ENCODE measurements at regions not wholly inside any gene's neighbourhood (a gene's known extent, or its start where the extent isn't known, plus 50 kb on each side); places are given as distances from the start of the nearest gene placed in this dataset.

- DNase-seq (no peak), ATAC-seq (ENCODE audit: insufficient read depth, low FRiP score) (no peak)
Observed at GRCh38 chrX:81875800-81876199, 673.9 kb downstream of the SH3BGRL start.

DNA sequence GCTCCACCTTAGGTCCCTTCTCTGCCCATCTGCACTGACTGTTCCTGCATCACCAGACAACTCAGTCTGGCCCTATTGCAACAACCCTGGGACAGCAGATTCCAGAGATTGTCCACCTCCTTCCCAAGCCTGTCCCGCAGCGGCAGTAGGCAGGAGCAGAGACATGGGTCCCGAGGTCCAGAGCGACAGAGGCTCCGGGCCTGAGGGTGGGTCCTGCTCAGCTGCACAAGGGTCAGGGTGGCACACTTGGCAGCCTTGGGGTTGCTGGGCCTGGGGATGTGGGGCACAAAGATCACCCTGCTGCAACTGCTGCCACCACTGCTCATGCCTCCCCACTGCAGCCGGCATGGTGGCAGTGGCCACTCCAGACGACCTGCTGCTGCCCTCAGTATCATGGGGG is 674.5 kb downstream of the SH3BGRL start:
- DNase-seq: no peak
- no peak for ATAC-seq (ENCODE audit: insufficient read depth, low FRiP score)
- Histone ChIP-seq H3K9me3 (ENCODE audit: control insufficient read depth in 4 of 4, insufficient read depth in 3 of 4, low read length in 3 of 4) (peaks cover 0 to 29% (median 7%) of the 10 kb centered on the region in 4 donors), H3K9ac (ENCODE audit: insufficient read depth in 1 of 2, low read length in 2 of 2) (no peak overlapping the region), H3K4me1 (ENCODE audit: control insufficient read depth in 5 of 5, insufficient read depth in 5 of 5, low read length in 5 of 5) (no peaks in the 10 kb centered on the region), H3K27me3 (ENCODE audit: control insufficient read depth in 3 of 3, insufficient read depth in 3 of 3, low read length in 2 of 3) (no peaks in the 10 kb centered on the region), H3K27ac (ENCODE audit: low read depth in 1 of 2, low read length in 1 of 2) (no peak overlapping the region), H3K36me3 (ENCODE audit: control insufficient read depth in 4 of 4, insufficient read depth in 4 of 4, low read length in 4 of 4) (no peaks in the 10 kb centered on the region), H3K4me3 (no peak overlapping the region)
- WGBS, 2 donors: 87 to 97% methylated on average over 7 of the region's 7 CpGs
- TF ChIP-seq, protein P1, sequence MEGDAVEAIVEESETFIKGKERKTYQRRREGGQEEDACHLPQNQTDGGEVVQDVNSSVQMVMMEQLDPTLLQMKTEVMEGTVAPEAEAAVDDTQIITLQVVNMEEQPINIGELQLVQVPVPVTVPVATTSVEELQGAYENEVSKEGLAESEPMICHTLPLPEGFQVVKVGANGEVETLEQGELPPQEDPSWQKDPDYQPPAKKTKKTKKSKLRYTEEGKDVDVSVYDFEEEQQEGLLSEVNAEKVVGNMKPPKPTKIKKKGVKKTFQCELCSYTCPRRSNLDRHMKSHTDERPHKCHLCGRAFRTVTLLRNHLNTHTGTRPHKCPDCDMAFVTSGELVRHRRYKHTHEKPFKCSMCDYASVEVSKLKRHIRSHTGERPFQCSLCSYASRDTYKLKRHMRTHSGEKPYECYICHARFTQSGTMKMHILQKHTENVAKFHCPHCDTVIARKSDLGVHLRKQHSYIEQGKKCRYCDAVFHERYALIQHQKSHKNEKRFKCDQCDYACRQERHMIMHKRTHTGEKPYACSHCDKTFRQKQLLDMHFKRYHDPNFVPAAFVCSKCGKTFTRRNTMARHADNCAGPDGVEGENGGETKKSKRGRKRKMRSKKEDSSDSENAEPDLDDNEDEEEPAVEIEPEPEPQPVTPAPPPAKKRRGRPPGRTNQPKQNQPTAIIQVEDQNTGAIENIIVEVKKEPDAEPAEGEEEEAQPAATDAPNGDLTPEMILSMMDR (IDR thresholded peaks at IDR 0.05; ENCODE audit: control extremely low read depth, extremely low read depth): no peak

More at GRCh38 chrX:81875800-81876199, 673.9 kb downstream of the SH3BGRL start:
- Histone ChIP-seq H3K27ac (ENCODE audit: low read depth in 1 of 2, low read length in 1 of 2) (no peak overlapping the region), H3K27me3 (ENCODE audit: control insufficient read depth in 3 of 3, insufficient read depth in 3 of 3, low read length in 2 of 3) (no peaks in the 10 kb centered on the region), H3K36me3 (ENCODE audit: control insufficient read depth in 4 of 4, insufficient read depth in 4 of 4, low read length in 4 of 4) (no peaks in the 10 kb centered on the region), H3K9ac (ENCODE audit: insufficient read depth in 1 of 2, low read length in 2 of 2) (no peak overlapping the region), H3K4me1 (ENCODE audit: control insufficient read depth in 5 of 5, insufficient read depth in 5 of 5, low read length in 5 of 5) (no peaks in the 10 kb centered on the region), H3K4me3 (no peak overlapping the region), H3K9me3 (ENCODE audit: control insufficient read depth in 4 of 4, insufficient read depth in 3 of 4, low read length in 3 of 4) (peaks cover 0 to 29% (median 7%) of the 10 kb centered on the region in 4 donors)
- 80 to 89% methylated on average over 1 of the region's 1 CpG for WGBS, 2 donors
- TF ChIP-seq, protein P1 (IDR thresholded peaks at IDR 0.05; ENCODE audit: control extremely low read depth, extremely low read depth): no peak

- Histone ChIP-seq H3K36me3 (ENCODE audit: control insufficient read depth in 4 of 4, insufficient read depth in 4 of 4, low read length in 4 of 4) (no peaks in the 10 kb centered on the region), H3K4me1 (ENCODE audit: control insufficient read depth in 5 of 5, insufficient read depth in 5 of 5, low read length in 5 of 5) (no peaks in the 10 kb centered on the region), H3K9me3 (ENCODE audit: control insufficient read depth in 4 of 4, insufficient read depth in 3 of 4, low read length in 3 of 4) (peaks cover 0 to 2% (median 0%) of the 10 kb centered on the region in 4 donors), H3K9ac (ENCODE audit: insufficient read depth in 1 of 2, low read length in 2 of 2) (no peak overlapping the region), H3K27me3 (ENCODE audit: control insufficient read depth in 3 of 3, insufficient read depth in 3 of 3, low read length in 2 of 3) (no peaks in the 10 kb centered on the region), H3K4me3 (no peak overlapping the region), H3K27ac (ENCODE audit: low read depth in 1 of 2, low read length in 1 of 2) (no peak overlapping the region)
- TF ChIP-seq, protein P1 (IDR thresholded peaks at IDR 0.05; ENCODE audit: control extremely low read depth, extremely low read depth): no peak
- DNase-seq (no peak), ATAC-seq (ENCODE audit: insufficient read depth, low FRiP score) (no peak)
- 17 to 27% methylated on average over 1 of the region's 1 CpG for WGBS, 2 donors
Observed at GRCh38 chrX:81890521-81890920, 688.6 kb downstream of the SH3BGRL start.

DNA sequence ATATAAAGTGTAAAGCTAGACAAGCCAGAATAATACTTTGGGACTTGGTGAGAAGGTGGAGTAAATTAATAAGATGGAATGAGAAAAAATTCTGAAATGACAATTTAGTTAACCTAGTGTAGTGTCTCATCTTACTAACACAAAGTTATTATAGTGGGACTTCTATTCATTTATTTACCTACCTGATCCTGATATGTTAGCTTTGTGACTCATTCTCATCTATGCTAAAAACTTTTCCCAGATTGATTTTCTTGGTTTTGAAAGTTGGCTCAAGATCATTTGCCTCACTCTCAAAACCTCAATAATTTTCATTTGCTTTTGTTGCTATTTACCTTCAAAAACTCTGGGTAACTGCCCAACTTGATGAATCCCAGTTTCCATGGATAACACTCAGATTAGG is 698.6 kb downstream of the SH3BGRL start:
- TF ChIP-seq, protein P1 (IDR thresholded peaks at IDR 0.05; ENCODE audit: control extremely low read depth, extremely low read depth): no peak
- Histone ChIP-seq H3K36me3 (ENCODE audit: control insufficient read depth in 4 of 4, insufficient read depth in 4 of 4, low read length in 4 of 4) (no peaks in the 10 kb centered on the region), H3K4me1 (ENCODE audit: control insufficient read depth in 5 of 5, insufficient read depth in 5 of 5, low read length in 5 of 5) (no peaks in the 10 kb centered on the region), H3K27me3 (ENCODE audit: control insufficient read depth in 3 of 3, insufficient read depth in 3 of 3, low read length in 2 of 3) (no peaks in the 10 kb centered on the region), H3K9me3 (ENCODE audit: control insufficient read depth in 4 of 4, insufficient read depth in 3 of 4, low read length in 3 of 4) (no peaks in the 10 kb centered on the region), H3K27ac (ENCODE audit: low read depth in 1 of 2, low read length in 1 of 2) (no peak overlapping the region), H3K4me3 (no peak overlapping the region), H3K9ac (ENCODE audit: insufficient read depth in 1 of 2, low read length in 2 of 2) (no peak overlapping the region)
- no peak for DNase-seq
- no peak for ATAC-seq (ENCODE audit: insufficient read depth, low FRiP score)
